GM12878 (cell line): ENCODE measurements at regions not wholly inside any gene's neighbourhood (a gene's known extent, or its start where the extent isn't known, plus 50 kb on each side); places are given as distances from the start of the nearest gene placed in this dataset.

Experiments used
- ATAC-seq: fragments of 200-7000 bp; cut with Tn5 transposase; 3 replicates; pipeline ENCODE4 v1.9.1; 2020; ENCODE audit warnings: mild to moderate bottlenecking, moderate library complexity
- BruUV-seq: library from RNA; stranded (reverse); fragments of 400-500 nt; replicated peaks from 2 replicates; lab custom pipeline; 2021; lab: Mats Ljungman, UMichigan
- CTCF ChIA-PET: fragments of 300-600 bp; sonication (Branson Sonifier 250); formaldehyde crosslinking; extraction: SDS; loops from one replicate; lab custom pipeline; 2021; ENCODE audit warnings: inconsistent platforms; lab: Yijun Ruan, JAX
- POLR2A ChIA-PET: fragments of 350-600 bp; formaldehyde crosslinking; extraction: SDS; loops from one replicate; lab custom pipeline; 2021; ENCODE audit warnings: inconsistent platforms; lab: Charles Lee
- RAD21 ChIA-PET: fragments of 300-600 bp; sonication (Branson Sonifier 250); formaldehyde crosslinking; loops from one replicate; lab custom pipeline; 2023; ENCODE audit warnings: antibody characterized with exemption; ENCODE audit not compliant: unreplicated experiment; lab: Charles Lee
- SMC1A ChIA-PET: fragments of 300-600 bp; sonication (Branson Sonifier 250); formaldehyde crosslinking; loops from one replicate; lab custom pipeline; 2023; ENCODE audit not compliant: unreplicated experiment, uncharacterized antibody; lab: Charles Lee
- DNase-seq: peaks from one replicate; pipeline ENCODE4 v3.0.0-alpha.2; 2011; ENCODE audit warnings: low read depth, low spot score
- FAIRE-seq: peaks from 3 replicates; lab custom pipeline; 2011; peaks lifted over from hg19 to GRCh38; lab: Jason Lieb, UNC
- H2AFZ ChIP-seq: 2 replicates; pipeline ENCODE4 v1.6.0; 2011; ENCODE audit warnings: low read depth, low read length, control low read depth; ENCODE audit not compliant: control insufficient read depth
- H3K27ac ChIP-seq: 2 replicates; pipeline ENCODE4 v1.5.1; 2011; ENCODE audit warnings: control low read depth; ENCODE audit not compliant: control insufficient read depth, insufficient read depth
- H3K27me3 ChIP-seq, 2 experiments: replicated peaks in 1 of 2; 2 replicates each; pipeline versions ENCODE4 v1.6.0 to v1.6.1; 2011; ENCODE audit warnings: low read length in 1 of 2; ENCODE audit not compliant: control insufficient read depth in 2 of 2, insufficient read depth in 2 of 2
- H3K36me3 ChIP-seq, 2 experiments: 2 replicates each; pipeline ENCODE4 v1.5.1; 2011; ENCODE audit warnings: low read length in 1 of 2; ENCODE audit not compliant: control insufficient read depth in 2 of 2, insufficient read depth in 2 of 2
- H3K4me1 ChIP-seq: 2 replicates; pipeline ENCODE4 v1.6.1; 2011; ENCODE audit warnings: mild to moderate bottlenecking, low read length, moderate library complexity, mixed read lengths; ENCODE audit not compliant: control insufficient read depth, insufficient read depth
- H3K4me2 ChIP-seq: 2 replicates; pipeline ENCODE4 v1.6.0; 2011; ENCODE audit warnings: control low read depth; ENCODE audit not compliant: control insufficient read depth, insufficient read depth
- H3K4me3 ChIP-seq: fragments of 200-600 bp; sonication (generic); 2 replicates; pipeline ENCODE4 v1.5.1; 2016
- H3K79me2 ChIP-seq: 2 replicates; pipeline ENCODE4 v1.6.0; 2011; ENCODE audit warnings: low read length; ENCODE audit not compliant: control insufficient read depth, insufficient read depth
- H3K9ac ChIP-seq: 2 replicates; pipeline ENCODE4 v1.8.0; 2011; ENCODE audit warnings: low read length, control low read depth, mixed read lengths; ENCODE audit not compliant: control insufficient read depth, insufficient read depth
- H3K9me3 ChIP-seq: replicated peaks from 3 replicates; pipeline ENCODE4 v1.5.1; 2011; ENCODE audit warnings: mild to moderate bottlenecking, low read length; ENCODE audit not compliant: control insufficient read depth, insufficient read depth
- H4K20me1 ChIP-seq: 2 replicates; pipeline ENCODE4 v1.6.0; 2011; ENCODE audit not compliant: control insufficient read depth, insufficient read depth
- ASH2L ChIP-seq: fragments of 300-600, 200-600 bp; sonication (generic); IDR thresholded peaks from 2 replicates; pipeline ENCODE4 v1.6.1; 2017; ENCODE audit warnings: low read depth, mild to moderate bottlenecking, borderline replicate concordance
- ATF3 ChIP-seq: IDR thresholded peaks from 2 replicates; pipeline ENCODE4 v1.6.1; 2011; ENCODE audit warnings: low read depth, mild to moderate bottlenecking, low read length, moderate library complexity, borderline replicate concordance; ENCODE audit errors: extremely low read depth
- BMI1 ChIP-seq: fragments of 450-650 bp; IDR thresholded peaks from 2 replicates; pipeline ENCODE4 v1.6.1; 2016; ENCODE audit warnings: mild to moderate bottlenecking, moderate library complexity, borderline replicate concordance
- CBX5 ChIP-seq: sonication (generic); IDR thresholded peaks from 2 replicates; pipeline ENCODE4 v1.6.1; 2016; ENCODE audit warnings: low read depth, moderate library complexity, mild to moderate bottlenecking, inconsistent platforms
- EGR1 ChIP-seq, 2 experiments: IDR thresholded peaks; 1 replicate in 1 of 2; 2 replicates in 1 of 2; pipeline ENCODE4 v1.6.1; 2011 to 2012; ENCODE audit warnings: low read depth in 2 of 2, low read length in 2 of 2, borderline replicate concordance in 1 of 2, mild to moderate bottlenecking in 1 of 2, moderate library complexity in 1 of 2
- FOXK2 ChIP-seq: fragments of 450-650 bp; IDR thresholded peaks from 2 replicates; pipeline ENCODE4 v1.6.1; 2017; ENCODE audit warnings: mild to moderate bottlenecking, moderate library complexity
- HCFC1 ChIP-seq: fragments of 150-350 bp; IDR thresholded peaks from 2 replicates; pipeline ENCODE4 v1.6.1; 2014; ENCODE audit warnings: low read length
- HDGF ChIP-seq: fragments of 450-650 bp; IDR thresholded peaks from 2 replicates; pipeline ENCODE4 v1.6.1; 2016; ENCODE audit warnings: antibody characterized with exemption
- LARP7 ChIP-seq: fragments of 450-650 bp; IDR thresholded peaks from 2 replicates; pipeline ENCODE4 v1.6.1; 2017; ENCODE audit warnings: mild to moderate bottlenecking
- NFXL1 ChIP-seq: fragments of 450-650 bp; IDR thresholded peaks from 2 replicates; pipeline ENCODE4 v1.6.1; 2017; ENCODE audit warnings: antibody characterized with exemption, mild to moderate bottlenecking, borderline replicate concordance
- SMARCA5 ChIP-seq: fragments of 450-650 bp; IDR thresholded peaks from 2 replicates; pipeline ENCODE4 v1.6.1; 2017; ENCODE audit warnings: mild to moderate bottlenecking
- SUPT20H ChIP-seq: IDR thresholded peaks from 2 replicates; pipeline ENCODE4 v1.6.1; 2011; ENCODE audit warnings: low read depth, mild to moderate bottlenecking, low read length, moderate library complexity, borderline replicate concordance; ENCODE audit not compliant: control insufficient read depth
- USF1 ChIP-seq: IDR thresholded peaks from 2 replicates; pipeline ENCODE4 v1.6.1; 2011; ENCODE audit warnings: borderline replicate concordance, low read depth, mild to moderate bottlenecking, moderate library complexity, mixed read lengths, low read length; ENCODE audit not compliant: insufficient read depth; ENCODE audit errors: extremely low read length
- ZNF24 ChIP-seq: fragments of 450-650 bp; IDR thresholded peaks from 2 replicates; pipeline ENCODE4 v1.6.1; 2017; ENCODE audit warnings: antibody characterized with exemption, mild to moderate bottlenecking
- WGBS: methylation state at CpG from one replicate; pipeline ENCODE4 v1.1.6; 2016; ENCODE audit warnings: low lambda C conversion rate; ENCODE audit not compliant: insufficient replicate concordance, insufficient coverage; ENCODE audit errors: missing lambda C conversion rate; 5-methylcytosine and 5-hydroxymethylcytosine counted together
- in situ Hi-C: fragments of 300-500 bp; cut with MboI; formaldehyde crosslinking; loops from 9 replicates; pipeline ENCODE4 v1.14.3; 2018; ENCODE audit warnings: mixed read lengths
- intact Hi-C: fragments of 100-400 bp; cut with micrococcal nuclease; formaldehyde crosslinking; loops from one replicate; pipeline ENCODE4 v1.14.2; 2022; ENCODE audit not compliant: unreplicated experiment

GRCh38 chr2:129729646-129730045 lies 249.8 kb upstream of the RAB6C start:
- CTCF ChIA-PET, result no interaction called here
- Histone ChIP-seq H3K4me3 (no peak overlapping the region), H2AFZ (no peak overlapping the region), H3K9me3 (no peaks in the 10 kb centered on the region), H3K27me3 (no peaks in the 10 kb centered on the region), H3K9ac (no peak overlapping the region), H3K79me2 (no peaks in the 10 kb centered on the region), H3K36me3 (no peaks in the 10 kb centered on the region), H3K4me1 (no peaks in the 10 kb centered on the region), H4K20me1 (no peaks in the 10 kb centered on the region), H3K27ac (no peak overlapping the region), H3K4me2 (no peak overlapping the region)
- FAIRE-seq, result no peak
- RAD21 ChIA-PET, result no interaction called here
- no peak for ATAC-seq
- POLR2A ChIA-PET, result interaction anchor here (0.5 kb wide), 1 partner anchor 1638 kb away, joined by 3 read pairs; no protein-coding TSS in a partner anchor
- SMC1A ChIA-PET, result no interaction called here
- intact Hi-C loops (no loop called here), in situ Hi-C loops (no loop called here)
- WGBS, result 39% methylated on average over 4 of the region's 4 CpGs
- TF ChIP-seq LARP7 (no peak), NFXL1 (no peak), ASH2L (no peak)
- BruUV-seq, result no TSS peak
- DNase-seq, result no peak

- ChIA-PET POLR2A (no interaction called here), RAD21 (no interaction called here), CTCF (no interaction called here), SMC1A (interaction anchor here (0.9 kb wide), 1 partner anchor 14 kb away, joined by 3 read pairs; no protein-coding TSS in a partner anchor)
- DNase-seq (no peak), FAIRE-seq (no peak), ATAC-seq (no peak)
- Histone ChIP-seq H3K9ac (no peak overlapping the region), H3K9me3 (no peaks in the 10 kb centered on the region), H3K4me3 (no peak overlapping the region), H4K20me1 (no peaks in the 10 kb centered on the region), H2AFZ (no peak overlapping the region), H3K36me3 (no peaks in the 10 kb centered on the region), H3K4me1 (no peaks in the 10 kb centered on the region), H3K27me3 (no peaks in the 10 kb centered on the region), H3K27ac (no peak overlapping the region), H3K79me2 (no peaks in the 10 kb centered on the region), H3K4me2 (no peak overlapping the region)
- BruUV-seq, result no TSS peak
- in situ Hi-C loops (no loop called here), intact Hi-C loops (no loop called here)
- TF ChIP-seq HCFC1, result no peak
- TF ChIP-seq EGR1 (IDR thresholded peaks at IDR 0.05; ENCODE audit: borderline replicate concordance in 1 of 2, low read depth in 2 of 2, low read length in 2 of 2), result no peak
- no peak for TF ChIP-seq BMI1
- no peak for TF ChIP-seq ZNF24
- no peak for TF ChIP-seq SUPT20H
- TF ChIP-seq HDGF, result no peak
- no peak for TF ChIP-seq NFXL1
- TF ChIP-seq FOXK2, result no peak
- no peak for TF ChIP-seq USF1
- TF ChIP-seq SMARCA5, result no peak
- no peak for TF ChIP-seq CBX5
- no peak for TF ChIP-seq ATF3
- 97% methylated on average over 4 of the region's 4 CpGs for WGBS
Observed at GRCh38 chr2:129730979-129731378, 248.5 kb upstream of the RAB6C start.
